RWPE1 (cell line): ENCODE measurements at regions not wholly inside any gene's neighbourhood (a gene's known extent, or its start where the extent isn't known, plus 50 kb on each side); places are given as distances from the start of the nearest gene placed in this dataset.

Experiments
- CTCF ChIA-PET: fragments of 350-600 bp; sonication (Branson Sonifier 250); formaldehyde crosslinking; extraction: SDS; loops from one replicate; lab custom pipeline; 2021; lab: Yijun Ruan, JAX
- POLR2A ChIA-PET: fragments of 400-600 bp; formaldehyde crosslinking; extraction: SDS; loops from one replicate; lab custom pipeline; 2020; ENCODE audit warnings: antibody characterized with exemption; ENCODE audit not compliant: low non-redundant PET; lab: Yijun Ruan, JAX
- DNase-seq: peaks from one replicate; pipeline ENCODE4 v3.0.0; 2012; ENCODE audit warnings: low spot score
- H3K27ac ChIP-seq: fragments of 450-650 bp; 2 replicates; pipeline ENCODE4 v1.5.1; 2017
- TF ChIP-seq, protein P1 (sequence below): fragments of 450-650 bp; conservative IDR thresholded peaks from 2 replicates; pipeline ENCODE4 v1.5.1; 2017; ENCODE audit warnings: low read depth, mild to moderate bottlenecking

DNA sequence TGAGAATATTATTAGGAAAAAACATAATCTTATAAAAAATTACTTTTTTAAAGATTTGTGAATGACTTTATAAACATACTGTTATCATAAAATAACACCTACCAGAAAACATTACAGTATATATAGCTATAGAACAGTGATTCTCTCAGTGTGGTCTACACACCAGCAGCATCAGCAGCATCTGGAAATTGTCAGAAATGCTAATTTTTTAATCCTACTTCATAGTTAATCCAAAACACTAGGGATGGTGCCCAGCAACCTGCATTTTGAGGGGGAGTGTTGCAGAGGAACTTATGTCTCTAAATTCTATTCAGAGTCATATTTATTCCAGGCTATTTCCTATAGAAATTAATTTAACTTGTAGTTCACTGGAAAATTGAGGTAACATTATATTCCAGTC is 1107.8 kb downstream of the IGSF11 start:
- ChIA-PET POLR2A (no interaction called here), CTCF (no interaction called here)
- TF ChIP-seq, protein P1, sequence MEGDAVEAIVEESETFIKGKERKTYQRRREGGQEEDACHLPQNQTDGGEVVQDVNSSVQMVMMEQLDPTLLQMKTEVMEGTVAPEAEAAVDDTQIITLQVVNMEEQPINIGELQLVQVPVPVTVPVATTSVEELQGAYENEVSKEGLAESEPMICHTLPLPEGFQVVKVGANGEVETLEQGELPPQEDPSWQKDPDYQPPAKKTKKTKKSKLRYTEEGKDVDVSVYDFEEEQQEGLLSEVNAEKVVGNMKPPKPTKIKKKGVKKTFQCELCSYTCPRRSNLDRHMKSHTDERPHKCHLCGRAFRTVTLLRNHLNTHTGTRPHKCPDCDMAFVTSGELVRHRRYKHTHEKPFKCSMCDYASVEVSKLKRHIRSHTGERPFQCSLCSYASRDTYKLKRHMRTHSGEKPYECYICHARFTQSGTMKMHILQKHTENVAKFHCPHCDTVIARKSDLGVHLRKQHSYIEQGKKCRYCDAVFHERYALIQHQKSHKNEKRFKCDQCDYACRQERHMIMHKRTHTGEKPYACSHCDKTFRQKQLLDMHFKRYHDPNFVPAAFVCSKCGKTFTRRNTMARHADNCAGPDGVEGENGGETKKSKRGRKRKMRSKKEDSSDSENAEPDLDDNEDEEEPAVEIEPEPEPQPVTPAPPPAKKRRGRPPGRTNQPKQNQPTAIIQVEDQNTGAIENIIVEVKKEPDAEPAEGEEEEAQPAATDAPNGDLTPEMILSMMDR: no peak
- DNase-seq: no peak
- H3K27ac ChIP-seq: no peak overlapping the region

DNA sequence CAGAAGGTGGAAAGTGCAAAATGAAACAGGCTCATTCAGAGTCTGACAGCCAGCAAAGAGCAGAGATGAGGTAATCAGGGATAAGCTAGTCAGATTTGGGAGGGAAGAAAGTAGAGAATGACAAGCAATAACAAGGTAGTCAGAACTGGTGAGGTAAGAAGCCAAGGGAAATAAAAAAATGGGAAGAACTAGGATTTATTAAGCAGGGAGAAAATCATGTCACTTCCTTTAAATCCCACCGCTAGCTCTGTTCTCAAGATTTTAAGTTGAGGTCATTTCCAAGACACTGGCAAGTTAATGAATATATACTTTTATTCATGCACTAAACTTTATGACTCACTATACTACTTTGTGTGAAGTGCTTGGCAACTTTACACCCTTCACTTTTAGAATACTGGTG is 1106.8 kb downstream of the IGSF11 start:
- no peak overlapping the region for H3K27ac ChIP-seq
- no peak for DNase-seq
- CTCF ChIA-PET: interaction anchor here (0.7 kb wide), 1 partner anchor 86 kb away, joined by 3 read pairs; no protein-coding TSS in a partner anchor
- POLR2A ChIA-PET: no interaction called here
- TF ChIP-seq, protein P1: no peak

DNA sequence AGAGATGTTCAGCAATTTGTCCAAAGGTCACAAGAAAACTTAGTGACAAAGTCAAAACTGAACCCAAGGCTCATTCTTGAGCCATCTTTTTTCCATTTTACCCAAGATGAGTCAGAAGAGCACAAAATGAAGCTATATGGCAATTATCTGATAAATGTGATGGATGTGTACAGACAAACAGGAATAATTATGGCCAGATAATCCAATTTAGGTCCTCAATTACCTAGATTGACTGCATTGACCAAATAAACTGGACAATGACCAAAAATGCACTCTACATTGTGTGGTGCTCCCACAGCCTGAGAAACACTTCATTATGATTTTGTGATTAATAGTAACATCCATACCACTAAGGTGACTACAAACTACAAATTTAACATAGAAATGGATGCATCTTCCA is 1105.8 kb downstream of the IGSF11 start:
- TF ChIP-seq, protein P1: no peak
- CTCF ChIA-PET: no interaction called here
- POLR2A ChIA-PET: no interaction called here

DNA sequence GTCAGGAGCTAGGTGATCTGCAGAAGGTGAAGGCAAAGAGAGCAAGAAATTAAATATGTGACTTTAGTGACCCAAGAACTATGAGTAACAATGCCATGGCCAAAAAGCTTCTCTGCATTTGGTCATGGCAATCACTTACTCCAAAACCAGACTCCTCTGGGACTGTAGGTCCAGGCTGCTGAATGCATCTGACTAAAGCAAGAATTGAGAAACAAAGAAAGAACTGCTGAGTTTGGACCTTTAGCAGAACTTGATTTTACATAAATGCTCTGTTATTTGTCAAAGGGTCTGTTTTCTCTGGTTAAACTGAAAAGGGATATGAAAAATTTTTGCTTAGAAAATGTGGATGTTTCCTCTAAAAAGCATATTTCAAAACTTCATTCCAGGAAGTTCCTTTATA is 1102.2 kb downstream of the IGSF11 start:
- DNase-seq: no peak
- ChIA-PET POLR2A (no interaction called here), CTCF (interaction anchor here (0.6 kb wide), 1 partner anchor 1143 kb away, joined by 3 read pairs; no protein-coding TSS in a partner anchor)
- TF ChIP-seq, protein P1: no peak
- H3K27ac ChIP-seq: no peak overlapping the region

More for the DNA sequence above, 1105.8 kb downstream of the IGSF11 start:
- no peak for DNase-seq
- no peak overlapping the region for H3K27ac ChIP-seq

DNA sequence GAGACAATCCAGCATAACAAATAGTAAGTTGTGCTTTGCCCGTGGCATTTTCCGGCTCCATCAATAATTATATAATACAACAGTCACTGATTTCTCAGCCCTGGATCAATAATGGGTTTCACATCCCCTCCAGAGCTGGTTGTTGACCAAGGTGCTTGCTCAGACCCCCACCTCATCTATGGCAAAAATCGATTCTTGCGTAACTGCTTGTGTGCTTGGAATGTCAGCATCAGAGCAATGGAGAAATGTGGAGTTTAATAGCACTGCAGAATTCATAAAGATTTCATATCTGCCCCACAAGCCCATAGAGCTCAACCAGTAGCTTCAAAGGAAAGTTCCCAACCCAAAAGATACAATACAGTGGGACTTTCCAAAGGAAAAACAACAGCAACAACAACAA is 1098.5 kb downstream of the IGSF11 start:
- DNase-seq: no peak
- TF ChIP-seq, protein P1: no peak
- ChIA-PET POLR2A (no interaction called here), CTCF (no interaction called here)
- no peak overlapping the region for H3K27ac ChIP-seq

DNA sequence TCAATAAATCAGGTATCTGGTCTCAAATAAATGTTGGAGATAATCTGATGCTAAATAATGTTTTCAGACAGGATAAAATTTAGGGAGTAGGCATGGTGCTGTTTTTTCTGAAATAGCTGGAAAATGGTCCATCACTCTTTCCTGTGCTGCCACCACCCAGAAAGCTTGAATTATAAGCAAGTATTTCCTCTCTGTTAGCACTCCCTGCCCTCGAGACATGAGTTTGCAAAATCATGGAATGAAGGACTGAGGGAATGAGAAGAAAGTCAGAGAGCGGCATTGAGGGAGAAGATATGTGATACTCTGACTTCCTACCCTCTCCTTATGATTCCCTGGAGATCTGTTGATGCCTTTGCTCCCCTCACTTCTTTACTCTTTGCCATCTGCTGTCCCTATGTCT is 1095.7 kb downstream of the IGSF11 start:
- no peak overlapping the region for H3K27ac ChIP-seq
- POLR2A ChIA-PET: no interaction called here
- CTCF ChIA-PET: interaction anchor here (0.6 kb wide), 1 partner anchor 678 kb away, joined by 4 read pairs; no protein-coding TSS in a partner anchor
- DNase-seq: no peak
- TF ChIP-seq, protein P1: no peak
